BLaER1 treated with 17β-estradiol and CSF1 and Interleukin-3, amounts not matched to agents 10 nM and 100 nM (cell line): ENCODE measurements at regions not wholly inside any gene's neighbourhood (a gene's known extent, or its start where the extent isn't known, plus 50 kb on each side); places are given as distances from the start of the nearest gene placed in this dataset.
"Not testable (repeated sequence)": the region's sequence is repeated elsewhere in the genome, so short reads cannot be mapped to it uniquely, and the experiment has no call there.

Source experiments
- H3K27ac ChIP-seq, 11 experiments: shearing (Covaris generic); formaldehyde crosslinking; 2 replicates each; pipeline ENCODE4 v1.8.1; 2022
- H3K27me3 ChIP-seq, 11 experiments: shearing (Covaris generic); formaldehyde crosslinking; 2 replicates each; pipeline ENCODE4 v1.8.1; 2022
- H3K36me3 ChIP-seq, 11 experiments: shearing (Covaris generic); formaldehyde crosslinking; 2 replicates each; pipeline ENCODE4 v1.8.1; 2022
- H3K4me1 ChIP-seq, 10 experiments: shearing (Covaris generic); formaldehyde crosslinking; 2 replicates each; pipeline ENCODE4 v1.8.1; 2022
- H3K4me2 ChIP-seq, 11 experiments: shearing (Covaris generic); formaldehyde crosslinking; 2 replicates each; pipeline ENCODE4 v1.8.1; 2022
- H3K4me3 ChIP-seq, 10 experiments: shearing (Covaris generic); formaldehyde crosslinking; 2 replicates each; pipeline ENCODE4 v1.8.1; 2022
- H3K9ac ChIP-seq, 11 experiments: shearing (Covaris generic); formaldehyde crosslinking; 2 replicates each; pipeline ENCODE4 v1.8.1; 2022
- H3K9me3 ChIP-seq, 11 experiments: shearing (Covaris generic); formaldehyde crosslinking; replicated peaks in 1 of 11; 2 replicates each; pipeline ENCODE4 v1.8.1; 2022
- H4K20me1 ChIP-seq, 11 experiments: shearing (Covaris generic); formaldehyde crosslinking; 2 replicates each; pipeline ENCODE4 v1.8.1; 2022
- Cebpa-rat ChIP-seq, 11 experiments: shearing (Covaris generic); IDR thresholded peaks; 2 replicates each; pipeline ENCODE4 v1.8.1; 2022

GRCh38 chr12:114592946-114593345 lies 91.0 kb downstream of the TBX3 start:
- Histone ChIP-seq H4K20me1 (no peaks in the 10 kb centered on the region), H3K4me3 (no peak overlapping the region), H3K27ac (no peak overlapping the region), H3K27me3 (no peaks in the 10 kb centered on the region), H3K36me3 (no peaks in the 10 kb centered on the region), H3K4me1 (peaks cover 0 to 5% (median 0%) of the 10 kb centered on the region in 10 experiments; a peak in 4 of 20 replicates), H3K9ac (no peak overlapping the region), H3K9me3 (peaks cover 18 to 29% (median 22%) of the 10 kb centered on the region in 11 experiments), H3K4me2 (no peak overlapping the region)
- no peak for TF ChIP-seq Cebpa-rat (IDR thresholded peaks at IDR 0.05)

GRCh38 chr12:114588061-114588460 lies 95.9 kb downstream of the TBX3 start:
- H3K9me3 ChIP-seq = peaks cover 28 to 45% (median 33%) of the 10 kb centered on the region in 11 experiments
- H4K20me1 ChIP-seq = no peaks in the 10 kb centered on the region
- TF ChIP-seq Cebpa-rat (IDR thresholded peaks at IDR 0.05) = no peak
- H3K4me1 ChIP-seq = no peaks in the 10 kb centered on the region
- H3K4me2 ChIP-seq = no peak overlapping the region
- no peak overlapping the region for H3K9ac ChIP-seq
- no peak overlapping the region for H3K27ac ChIP-seq
- no peaks in the 10 kb centered on the region for H3K36me3 ChIP-seq
- H3K27me3 ChIP-seq = no peaks in the 10 kb centered on the region
- no peak overlapping the region for H3K4me3 ChIP-seq

- Histone ChIP-seq H3K9me3 (peaks cover under 1 to 17% (median 5%) of the 10 kb centered on the region in 11 experiments; a peak in 15 of 22 replicates), H3K27me3 (no peaks in the 10 kb centered on the region), H4K20me1 (no peaks in the 10 kb centered on the region), H3K27ac (no peak overlapping the region), H3K9ac (no peak overlapping the region), H3K4me1 (no peaks in the 10 kb centered on the region), H3K4me3 (no peak overlapping the region), H3K4me2 (no peak overlapping the region), H3K36me3 (no peaks in the 10 kb centered on the region)
- TF ChIP-seq Cebpa-rat (IDR thresholded peaks at IDR 0.05) = no peak
Measured at GRCh38 chr12:114580306-114580705, 103.7 kb downstream of the TBX3 start.

- H3K36me3 ChIP-seq = no peaks in the 10 kb centered on the region
- H4K20me1 ChIP-seq = no peaks in the 10 kb centered on the region
- no peak overlapping the region for H3K27ac ChIP-seq
- H3K9me3 ChIP-seq = peaks cover 0 to 12% (median 0%) of the 10 kb centered on the region in 11 experiments; a peak in 1 of 22 replicates
- no peak overlapping the region for H3K4me2 ChIP-seq
- no peaks in the 10 kb centered on the region for H3K4me1 ChIP-seq
- no peaks in the 10 kb centered on the region for H3K27me3 ChIP-seq
- no peak for TF ChIP-seq Cebpa-rat (IDR thresholded peaks at IDR 0.05)
- H3K4me3 ChIP-seq = no peak overlapping the region
- no peak overlapping the region for H3K9ac ChIP-seq
Measured at GRCh38 chr12:114579389-114579788, 104.6 kb downstream of the TBX3 start.

- TF ChIP-seq Cebpa-rat (IDR thresholded peaks at IDR 0.05) = no peak
- H3K27me3 ChIP-seq = no peaks in the 10 kb centered on the region
- peaks cover 0 to 5% (median 2%) of the 10 kb centered on the region in 10 experiments; a peak in 12 of 20 replicates for H3K4me1 ChIP-seq
- H3K36me3 ChIP-seq = no peaks in the 10 kb centered on the region
- no peak overlapping the region for H3K4me3 ChIP-seq
- no peaks in the 10 kb centered on the region for H4K20me1 ChIP-seq
- H3K4me2 ChIP-seq = no peak overlapping the region
- H3K9me3 ChIP-seq = peaks cover 0 to 6% (median 0%) of the 10 kb centered on the region in 11 experiments; a peak in 2 of 22 replicates
- H3K9ac ChIP-seq = no peak overlapping the region
- no peak overlapping the region for H3K27ac ChIP-seq
Measured at GRCh38 chr12:114562654-114563053, 121.3 kb downstream of the TBX3 start.

GRCh38 chr12:114555451-114555850 lies 128.5 kb downstream of the TBX3 start:
- Histone ChIP-seq H3K27ac (no peak overlapping the region), H3K4me1 (no peaks in the 10 kb centered on the region), H4K20me1 (no peaks in the 10 kb centered on the region), H3K9me3 (no peaks in the 10 kb centered on the region), H3K27me3 (no peaks in the 10 kb centered on the region), H3K4me3 (no peak overlapping the region), H3K9ac (no peak overlapping the region), H3K4me2 (no peak overlapping the region), H3K36me3 (no peaks in the 10 kb centered on the region)
- no peak for TF ChIP-seq Cebpa-rat (IDR thresholded peaks at IDR 0.05)

- no peaks in the 10 kb centered on the region for H3K36me3 ChIP-seq
Measured at GRCh38 chr12:114547636-114548035, 136.3 kb downstream of the TBX3 start.

GRCh38 chr12:114530417-114530816 lies 124.5 kb upstream of the TBX5 start:
- H3K27ac ChIP-seq = no peak overlapping the region
- H3K4me3 ChIP-seq = no peak overlapping the region
- H3K27me3 ChIP-seq = peaks cover 0 to 8% (median 0%) of the 10 kb centered on the region in 11 experiments; a peak in 2 of 22 replicates
- TF ChIP-seq Cebpa-rat (IDR thresholded peaks at IDR 0.05) = no peak
- peak overlapping the region in 2 of 11 experiments; percentile 17 to 54; a peak in 2 of 22 replicates for H3K4me2 ChIP-seq
- H3K4me1 ChIP-seq = peaks cover 0 to 15% (median 0%) of the 10 kb centered on the region in 10 experiments; a peak in 4 of 20 replicates
- H4K20me1 ChIP-seq = no peaks in the 10 kb centered on the region
- H3K36me3 ChIP-seq = no peaks in the 10 kb centered on the region
- no peak overlapping the region for H3K9ac ChIP-seq
- no peaks in the 10 kb centered on the region for H3K9me3 ChIP-seq

More at GRCh38 chr12:114547636-114548035, 136.3 kb downstream of the TBX3 start:
- no peak overlapping the region for H3K4me3 ChIP-seq
- H4K20me1 ChIP-seq = no peaks in the 10 kb centered on the region
- H3K9me3 ChIP-seq = peaks cover 0 to 12% (median 8%) of the 10 kb centered on the region in 11 experiments; a peak in 6 of 22 replicates
- no peaks in the 10 kb centered on the region for H3K27me3 ChIP-seq
- H3K27ac ChIP-seq = no peak overlapping the region
- no peak overlapping the region for H3K9ac ChIP-seq
- TF ChIP-seq Cebpa-rat (IDR thresholded peaks at IDR 0.05) = no peak
- no peaks in the 10 kb centered on the region for H3K4me1 ChIP-seq
- no peak overlapping the region for H3K4me2 ChIP-seq

GRCh38 chr12:114529966-114530365 lies 124.0 kb upstream of the TBX5 start:
- Histone ChIP-seq H3K4me2 (peak overlapping the region in 2 of 11 experiments; percentile 27 to 54; a peak in 4 of 22 replicates), H3K36me3 (no peaks in the 10 kb centered on the region), H3K4me1 (peaks cover 0 to 15% (median 0%) of the 10 kb centered on the region in 10 experiments; a peak in 4 of 20 replicates), H4K20me1 (no peaks in the 10 kb centered on the region), H3K9me3 (no peaks in the 10 kb centered on the region), H3K27ac (no peak overlapping the region), H3K9ac (no peak overlapping the region), H3K4me3 (no peak overlapping the region), H3K27me3 (peaks cover 0 to 8% (median 0%) of the 10 kb centered on the region in 11 experiments; a peak in 2 of 22 replicates)
- no peak for TF ChIP-seq Cebpa-rat (IDR thresholded peaks at IDR 0.05)

GRCh38 chr12:114528766-114529165 lies 122.8 kb upstream of the TBX5 start:
- no peak overlapping the region for H3K4me2 ChIP-seq
- TF ChIP-seq Cebpa-rat (IDR thresholded peaks at IDR 0.05) = no peak
- H4K20me1 ChIP-seq = no peaks in the 10 kb centered on the region
- H3K27ac ChIP-seq = no peak overlapping the region
- H3K4me1 ChIP-seq = peaks cover 0 to 15% (median 0%) of the 10 kb centered on the region in 10 experiments; a peak in 4 of 20 replicates
- no peak overlapping the region for H3K9ac ChIP-seq
- no peaks in the 10 kb centered on the region for H3K36me3 ChIP-seq
- peaks cover 0 to 8% (median 0%) of the 10 kb centered on the region in 11 experiments; a peak in 2 of 22 replicates for H3K27me3 ChIP-seq
- no peak overlapping the region for H3K4me3 ChIP-seq
- 0 out of 22 replicates have a peak, but pooled peaks cover 0 to 4% (median 0%) of the 10 kb centered on the region in 11 experiments for H3K9me3 ChIP-seq

GRCh38 chr12:114521160-114521559 lies 115.2 kb upstream of the TBX5 start:
- H3K4me3 ChIP-seq, H4K20me1 ChIP-seq, H3K27me3 ChIP-seq, H3K27ac ChIP-seq, H3K4me1 ChIP-seq, H3K36me3 ChIP-seq, H3K9ac ChIP-seq, H3K9me3 ChIP-seq, H3K4me2 ChIP-seq: not testable (repeated sequence)
